ENCODE measurements at regions not wholly inside any gene's neighbourhood (a gene's known extent, or its start where the extent isn't known, plus 50 kb on each side); places are given as distances from the start of the nearest gene placed in this dataset.

DNA sequence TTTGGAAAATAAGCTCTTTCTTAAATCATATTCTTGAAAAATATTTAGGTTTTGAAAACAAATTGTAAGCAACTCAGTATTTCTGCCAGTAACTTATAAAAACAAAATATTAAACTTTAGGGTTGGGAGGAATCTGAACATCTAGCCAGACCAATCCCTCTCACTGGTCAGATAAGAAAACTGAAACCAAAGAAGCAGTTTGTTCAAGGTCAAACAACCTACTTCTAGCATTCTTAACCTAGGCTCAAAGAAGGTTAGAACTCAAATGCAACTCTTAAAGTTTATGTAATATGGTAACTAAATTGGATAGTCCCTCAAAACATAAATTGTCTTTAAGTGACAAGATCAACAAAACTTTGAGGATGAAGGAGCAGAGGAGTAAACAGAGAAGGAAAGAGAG is 374.9 kb upstream of the TNC start:
- intact Hi-C loops (cut with DNase I): no loop called here

DNA sequence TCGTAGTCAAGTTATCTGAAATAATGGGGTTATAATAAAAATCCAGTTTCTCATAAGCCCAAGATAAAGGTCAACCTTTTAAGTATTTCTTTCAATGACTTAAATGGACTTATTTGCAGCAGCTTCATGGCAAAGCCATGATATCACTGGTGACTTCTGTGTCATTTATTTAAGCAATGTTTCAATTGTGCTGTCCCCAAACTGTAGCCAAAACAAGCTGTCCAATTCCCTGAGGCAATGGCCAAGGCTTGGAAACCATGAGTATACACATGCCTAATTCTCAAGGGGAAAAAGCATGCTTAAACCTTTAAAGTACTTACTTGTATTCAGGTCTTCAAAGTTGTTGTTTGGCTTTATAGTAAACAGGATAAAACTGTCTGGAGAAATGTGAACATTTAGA is 376.4 kb upstream of the TNC start:
- DNase-seq: no peak
- intact Hi-C loops (cut with DNase I): no loop called here

More for the DNA sequence above, 374.9 kb upstream of the TNC start:
- no peak for DNase-seq

DNA sequence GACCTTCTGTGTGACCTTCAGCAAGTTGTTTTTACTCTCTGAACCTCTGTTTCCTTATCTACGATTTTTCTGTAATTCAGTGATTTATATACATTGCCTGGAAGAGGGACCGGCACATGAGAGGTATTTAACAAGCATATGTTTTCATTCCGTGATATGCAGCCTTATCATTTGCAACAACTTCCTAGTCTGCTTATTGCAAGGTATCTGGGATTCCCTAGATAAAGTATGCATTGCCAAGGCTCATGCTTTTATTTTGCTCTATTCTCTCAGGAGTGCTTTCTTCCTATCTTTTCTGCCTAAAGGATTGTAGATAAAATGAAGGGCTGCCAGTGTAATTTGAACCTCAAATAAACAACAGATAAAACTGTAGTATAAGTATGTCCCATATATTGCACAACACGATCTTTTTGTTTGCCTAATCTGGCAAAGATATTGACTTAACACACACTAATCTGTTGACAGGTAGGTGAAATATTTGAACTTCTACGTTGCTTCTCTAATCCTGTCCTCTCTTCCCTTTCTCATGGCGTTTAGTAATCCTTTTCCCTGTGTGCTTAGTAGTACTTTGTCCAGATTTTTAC is 377.2 kb upstream of the TNC start:
- DNase-seq: no peak
- intact Hi-C loops (cut with DNase I): no loop called here

DNA sequence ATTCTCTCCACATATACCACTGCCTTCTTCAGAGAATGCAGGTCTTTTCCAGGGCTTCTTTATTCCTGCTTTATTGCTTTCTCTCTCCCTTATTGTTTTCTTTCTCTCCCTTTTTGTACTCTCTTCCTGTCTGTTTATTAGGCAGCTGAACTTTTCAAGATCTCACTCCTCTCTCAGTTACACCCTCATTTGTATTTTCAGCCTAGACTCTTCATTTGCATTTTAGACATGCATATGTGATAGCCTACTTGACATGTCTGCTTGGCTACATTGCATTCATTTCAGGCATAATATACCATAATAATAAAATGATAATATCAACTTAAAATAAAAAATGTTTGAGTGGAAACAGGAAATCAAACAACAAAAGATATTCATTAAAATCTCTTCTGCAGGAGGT is 377.9 kb upstream of the TNC start:
- DNase-seq: no peak
- intact Hi-C loops (cut with DNase I): no loop called here

DNA sequence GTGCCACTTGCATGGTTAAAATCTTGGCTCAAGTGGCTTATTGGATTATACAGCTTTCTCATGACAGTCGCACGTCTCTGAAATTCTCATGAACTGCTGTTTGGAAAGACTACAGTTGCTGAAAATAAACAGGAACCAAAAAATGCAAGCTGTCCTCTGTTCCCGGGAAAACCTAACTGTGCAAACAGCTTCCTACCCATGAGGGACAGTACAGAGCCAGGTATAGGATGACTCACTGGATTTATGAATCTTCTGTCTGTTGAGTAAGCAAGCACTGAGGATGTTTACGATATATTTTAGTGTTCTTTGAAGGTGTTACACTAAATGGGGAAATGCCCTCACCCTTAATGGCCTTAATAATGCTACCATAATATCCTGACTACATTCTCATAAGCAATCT is 380.3 kb upstream of the TNC start:
- DNase-seq: no peak

DNA sequence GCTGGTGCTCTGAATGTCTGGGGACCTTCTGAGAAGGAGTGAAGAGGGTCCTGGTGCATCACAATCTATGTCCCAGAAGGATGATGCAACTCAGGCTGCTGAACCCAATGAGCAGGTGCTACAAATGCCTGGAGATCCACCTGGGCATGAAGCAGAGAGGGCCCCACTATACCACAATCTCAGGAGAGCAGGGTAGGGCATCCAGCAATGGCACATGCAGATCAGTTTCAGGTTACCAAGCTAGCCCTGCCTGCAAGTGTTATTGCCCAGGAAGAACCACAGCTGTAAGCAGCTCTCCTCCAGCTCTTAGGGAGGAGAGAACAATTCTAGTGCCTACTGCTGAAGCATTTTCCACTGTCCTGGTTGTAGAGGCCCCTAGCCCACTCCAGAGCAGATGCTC is 389.2 kb upstream of the TNC start:
- intact Hi-C loops (cut with DNase I): no loop called here
- DNase-seq: no peak

More for the DNA sequence above, 380.3 kb upstream of the TNC start:
- intact Hi-C loops (cut with DNase I): no loop called here

DNA sequence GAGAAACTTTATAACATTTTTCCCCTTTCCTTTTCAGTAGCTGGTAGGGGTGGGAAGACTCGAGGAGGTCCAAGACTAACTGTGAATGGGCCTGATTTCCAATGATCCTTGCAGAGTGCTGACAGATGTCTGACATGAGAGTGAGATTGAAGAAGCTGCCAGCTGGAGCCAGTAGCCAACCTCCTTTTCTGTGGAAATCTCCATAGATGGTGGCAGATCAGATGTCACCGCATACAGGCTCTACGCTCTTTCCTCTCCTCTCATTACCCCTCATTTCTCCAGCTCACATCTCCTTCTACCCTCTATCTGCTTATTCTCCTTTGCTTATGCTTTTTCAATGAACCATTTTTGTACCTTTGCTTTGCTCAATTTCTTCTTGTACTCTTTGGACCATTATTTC is 395.2 kb upstream of the TNC start:
- intact Hi-C loops (cut with DNase I): no loop called here
- DNase-seq: peak in 1 of 42 donors; percentile 3

DNA sequence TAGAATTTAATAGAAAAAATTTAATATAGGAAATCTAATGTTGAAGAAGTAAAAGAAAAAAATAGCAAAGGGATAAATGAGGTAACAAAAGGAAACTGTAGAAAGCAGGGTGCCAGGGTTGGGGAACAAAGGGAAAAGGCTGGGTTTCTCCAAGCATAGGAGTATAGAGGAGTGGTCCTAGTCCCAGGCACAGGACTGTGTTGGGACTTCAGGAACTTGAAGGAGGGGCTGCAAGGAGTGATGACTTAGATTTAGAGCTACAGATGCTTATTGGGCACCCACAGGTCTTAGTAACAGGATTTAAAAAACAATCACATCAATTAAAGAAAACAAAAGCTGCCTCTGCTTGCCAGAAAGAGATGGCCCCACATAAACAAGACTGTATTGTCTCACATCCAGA is 396.5 kb upstream of the TNC start:
- intact Hi-C loops (cut with DNase I): no loop called here
- no peak for DNase-seq

DNA sequence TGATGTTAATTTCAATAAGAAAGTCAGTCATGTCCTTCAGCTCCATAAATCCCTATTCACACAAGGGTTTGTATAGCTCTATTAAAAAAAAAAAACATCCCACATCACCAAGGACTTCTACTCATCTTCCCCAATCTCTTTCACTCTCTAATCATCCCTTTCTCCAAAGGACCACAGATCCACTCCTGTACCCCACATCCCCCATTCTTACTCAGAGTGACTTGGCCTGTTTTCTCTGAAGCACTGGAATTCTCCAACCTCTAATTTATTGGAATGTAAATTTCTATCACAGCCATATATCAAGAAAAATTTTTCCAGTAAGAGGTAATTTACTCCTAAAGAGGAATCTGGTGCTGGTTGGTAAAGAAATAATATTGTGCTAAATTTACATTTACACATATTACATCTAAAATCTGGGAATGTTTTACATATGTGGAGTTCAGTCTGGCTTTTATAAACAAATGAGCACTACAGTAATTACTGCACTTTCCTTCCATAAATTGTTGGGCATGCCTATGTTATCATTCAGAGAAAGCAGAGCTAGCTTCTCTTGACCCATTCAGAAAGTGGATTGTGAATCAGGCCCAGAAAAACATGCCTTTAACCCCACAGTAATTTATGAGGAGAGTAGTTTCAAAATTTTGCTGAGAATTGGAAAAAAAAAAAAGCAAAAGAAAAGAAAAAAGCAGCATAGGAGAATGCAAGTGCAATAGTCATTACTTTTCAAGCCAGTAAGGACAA is 399.5 kb upstream of the TNC start:
- DNase-seq: no peak
- intact Hi-C loops (cut with DNase I): no loop called here

DNA sequence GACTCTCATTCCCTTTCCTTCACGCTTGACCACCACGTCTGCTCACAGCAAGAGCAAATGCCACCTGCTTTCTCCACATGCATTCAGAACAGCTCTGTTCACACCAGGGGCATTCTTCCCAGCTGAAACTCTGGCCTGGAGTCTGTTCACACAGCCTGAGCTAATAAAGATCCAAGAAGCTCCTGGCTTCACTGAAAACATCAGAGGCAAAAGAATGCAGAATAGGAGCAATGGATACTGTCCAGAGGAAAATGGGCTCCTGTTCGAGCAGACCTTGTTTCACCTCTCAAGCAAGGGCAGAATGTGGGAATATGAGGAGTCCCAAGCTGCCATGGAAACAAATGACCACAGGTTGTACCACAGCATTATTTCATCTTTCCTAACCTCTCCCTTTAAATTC is 402.7 kb upstream of the TNC start:
- DNase-seq: peak in 6 of 42 donors; percentile 3 to 30 (median 16)
- intact Hi-C loops (cut with DNase I): no loop called here

DNA sequence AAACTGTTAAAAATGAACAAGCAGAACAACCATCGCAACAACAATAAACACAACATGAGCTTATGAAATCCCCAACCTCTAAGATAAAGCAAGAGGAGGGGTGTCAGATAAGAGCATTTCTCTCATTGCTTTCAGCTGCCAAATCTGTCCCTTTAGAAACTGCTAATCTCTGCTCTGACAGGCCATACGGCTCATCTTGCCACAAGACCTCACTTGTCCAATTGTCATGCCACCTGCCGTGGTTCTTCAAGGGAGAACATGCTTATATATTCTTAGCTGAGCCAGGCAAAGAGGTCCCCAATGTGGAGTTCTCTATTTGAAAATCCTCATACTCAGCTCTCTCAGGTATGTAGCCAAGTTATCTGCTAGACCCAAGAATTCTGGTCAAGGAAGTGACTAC is 405.0 kb upstream of the TNC start:
- intact Hi-C loops (cut with DNase I): no loop called here
- no peak for DNase-seq

DNA sequence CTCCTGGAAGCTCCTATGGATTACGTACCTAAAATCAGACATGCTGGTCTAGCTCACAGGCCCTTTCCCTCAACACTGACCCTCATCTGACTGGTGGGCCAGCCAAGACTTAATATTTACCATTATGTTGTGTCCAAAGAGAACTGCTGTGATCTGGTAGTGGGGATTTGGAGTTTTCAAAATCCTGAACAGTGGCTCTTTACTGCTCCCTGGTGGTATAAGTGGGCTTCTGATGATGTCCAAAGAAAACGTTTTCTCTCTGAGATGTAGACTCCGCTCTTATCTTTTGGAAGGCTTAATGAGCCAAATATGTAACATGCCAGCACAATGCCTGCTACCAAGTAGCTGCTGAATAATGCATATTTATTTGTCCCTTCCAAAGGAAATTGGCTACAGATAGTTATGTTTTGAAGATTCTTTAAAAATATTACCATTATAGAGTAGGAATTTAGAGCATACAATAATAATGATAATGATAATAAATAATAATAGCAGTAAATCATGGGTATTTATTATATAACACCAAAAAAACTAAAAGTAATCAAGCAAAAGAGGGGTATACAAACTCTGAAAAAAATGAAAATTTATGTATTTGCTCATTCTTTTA is 406.6 kb upstream of the TNC start:
- intact Hi-C loops (cut with DNase I): no loop called here
- peak in 18 of 42 donors; percentile 15 to 78 (median 43) for DNase-seq

DNA sequence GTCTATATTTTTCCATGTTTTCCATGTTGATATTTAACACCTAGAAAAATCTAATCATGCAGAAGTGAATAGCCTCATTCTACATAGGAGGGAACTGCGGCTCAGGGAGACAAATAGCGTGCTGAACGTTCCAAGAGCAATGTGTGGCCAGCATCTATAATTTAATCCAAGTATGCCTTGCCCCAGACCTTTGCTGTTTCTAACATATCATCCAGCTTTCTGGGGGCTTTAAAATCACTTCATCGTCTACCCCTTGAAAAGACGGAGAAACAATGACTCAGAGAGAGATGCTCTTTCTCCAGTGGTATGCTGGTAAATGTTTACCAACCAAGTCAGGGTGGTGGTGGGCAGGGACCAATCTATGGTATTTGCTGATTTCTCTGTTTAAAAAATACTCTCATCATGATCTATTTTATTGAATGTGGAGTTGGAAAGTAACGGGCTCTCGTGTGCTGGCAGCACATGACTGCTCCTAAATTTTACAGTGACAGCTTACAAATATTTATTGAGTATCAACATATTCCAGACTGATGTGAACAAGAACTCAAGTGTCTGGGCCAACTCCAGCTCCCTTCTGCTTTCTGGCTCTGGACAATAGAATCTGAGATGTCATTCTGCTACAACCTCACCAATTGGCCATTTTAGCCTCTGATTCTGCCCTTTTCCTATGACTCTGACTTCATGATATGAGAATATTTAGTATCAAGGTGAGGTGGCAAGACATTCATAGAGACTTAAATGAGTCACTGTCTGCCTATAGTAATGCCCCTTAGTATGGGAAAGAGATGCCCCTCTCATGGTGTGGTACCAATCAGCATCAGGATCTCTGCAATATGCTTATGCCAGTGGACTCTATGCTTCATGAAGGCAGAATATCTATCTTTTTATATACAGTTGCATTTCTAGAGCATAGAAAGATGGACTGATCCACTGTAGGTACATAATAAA is 407.4 kb upstream of the TNC start:
- DNase-seq: no peak

DNA sequence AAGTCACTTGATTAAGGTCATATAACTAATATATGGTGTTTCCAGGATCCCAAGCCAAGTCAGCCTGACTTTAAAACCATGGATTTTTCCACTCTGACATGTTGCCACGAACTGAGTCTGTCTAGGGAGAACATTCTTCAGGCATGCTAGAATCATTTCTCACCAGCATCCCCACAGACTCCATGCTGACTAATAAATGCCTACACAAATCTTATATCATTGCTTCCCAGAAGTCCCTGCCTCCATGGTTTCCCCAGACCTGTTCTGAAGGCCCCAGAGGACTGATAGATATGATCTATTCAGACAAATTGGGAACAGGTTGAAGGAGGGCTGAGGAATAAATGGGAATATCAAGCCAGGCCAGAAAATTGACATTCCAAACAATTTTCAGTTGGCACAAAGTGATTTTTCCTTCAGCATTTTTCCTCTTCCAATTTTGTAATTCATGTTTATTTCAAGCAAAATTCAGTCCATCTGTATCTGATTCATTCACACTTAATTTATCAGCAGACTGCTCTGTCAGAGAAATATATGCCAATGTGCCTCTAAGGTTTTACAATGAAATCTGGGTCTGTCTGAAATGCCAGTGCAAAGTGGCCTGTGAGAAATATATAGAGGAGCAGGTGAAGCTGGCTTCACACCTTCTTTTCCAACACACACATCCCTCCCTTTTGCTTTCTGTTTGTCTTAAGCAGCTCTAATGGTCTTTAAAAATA is 413.6 kb upstream of the TNC start:
- DNase-seq: no peak
- intact Hi-C loops (cut with DNase I): no loop called here

More for the DNA sequence above, 407.4 kb upstream of the TNC start:
- intact Hi-C loops (cut with DNase I): no loop called here

DNA sequence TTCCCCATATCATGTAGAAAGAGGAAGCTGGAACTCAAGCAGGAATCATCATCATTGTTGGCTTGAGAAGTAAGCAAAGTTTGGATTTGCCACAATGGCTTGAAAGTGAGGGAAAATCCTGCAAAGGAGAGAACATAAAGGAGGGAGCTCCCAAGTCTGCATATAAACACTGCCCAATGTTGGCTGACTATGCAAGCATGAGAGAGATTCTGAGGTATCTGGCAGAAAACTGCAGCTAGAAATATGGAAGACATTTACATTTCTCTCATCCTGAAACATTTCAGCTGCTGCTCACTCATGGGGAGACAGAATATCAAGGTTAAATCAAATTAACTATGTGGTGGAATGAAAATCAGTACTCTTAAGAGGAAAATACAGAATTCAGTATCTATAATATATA is 415.6 kb upstream of the TNC start:
- DNase-seq: no peak
- intact Hi-C loops (cut with DNase I): no loop called here

DNA sequence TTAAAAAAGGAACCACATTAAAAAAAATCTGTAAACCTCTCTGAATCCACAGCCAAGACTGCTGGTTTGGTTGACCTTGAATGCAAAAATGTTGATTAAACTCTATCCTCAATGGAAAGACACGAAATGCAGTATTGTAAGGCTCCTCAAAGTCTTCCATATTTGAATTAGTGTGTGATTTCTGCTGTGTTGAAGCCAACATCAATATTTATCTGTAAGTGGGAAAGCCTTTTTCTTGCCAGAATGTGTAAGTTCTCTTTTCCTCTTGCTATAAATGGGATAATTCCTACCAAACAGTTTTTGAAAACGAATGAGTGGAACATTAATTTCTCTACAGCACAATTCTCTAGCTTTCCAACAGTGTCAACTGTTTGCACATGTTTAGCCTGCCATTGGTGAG is 422.1 kb upstream of the TNC start:
- DNase-seq: no peak
- intact Hi-C loops (cut with DNase I): no loop called here

DNA sequence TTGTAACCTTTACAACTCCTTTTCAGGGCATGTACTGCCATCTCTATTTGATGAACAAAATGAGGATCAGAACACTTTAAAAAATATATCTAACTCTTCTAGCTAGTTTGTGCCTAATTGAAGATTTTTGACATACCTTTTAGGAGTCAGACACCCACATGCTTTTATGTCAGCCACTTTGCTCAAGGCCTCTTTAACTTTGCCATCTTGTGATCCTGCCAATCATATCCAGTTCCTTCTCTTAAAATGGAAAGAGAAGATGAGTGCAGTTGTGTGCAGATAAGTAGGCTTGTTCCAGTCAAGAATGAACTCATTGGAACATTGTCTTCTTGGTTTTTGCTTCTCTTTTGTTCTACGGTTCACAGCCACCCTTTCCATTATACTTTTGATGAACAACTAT is 425.6 kb upstream of the TNC start:
- intact Hi-C loops (cut with DNase I): no loop called here
- peak in 9 of 42 donors; percentile 3 to 53 (median 19) for DNase-seq

DNA sequence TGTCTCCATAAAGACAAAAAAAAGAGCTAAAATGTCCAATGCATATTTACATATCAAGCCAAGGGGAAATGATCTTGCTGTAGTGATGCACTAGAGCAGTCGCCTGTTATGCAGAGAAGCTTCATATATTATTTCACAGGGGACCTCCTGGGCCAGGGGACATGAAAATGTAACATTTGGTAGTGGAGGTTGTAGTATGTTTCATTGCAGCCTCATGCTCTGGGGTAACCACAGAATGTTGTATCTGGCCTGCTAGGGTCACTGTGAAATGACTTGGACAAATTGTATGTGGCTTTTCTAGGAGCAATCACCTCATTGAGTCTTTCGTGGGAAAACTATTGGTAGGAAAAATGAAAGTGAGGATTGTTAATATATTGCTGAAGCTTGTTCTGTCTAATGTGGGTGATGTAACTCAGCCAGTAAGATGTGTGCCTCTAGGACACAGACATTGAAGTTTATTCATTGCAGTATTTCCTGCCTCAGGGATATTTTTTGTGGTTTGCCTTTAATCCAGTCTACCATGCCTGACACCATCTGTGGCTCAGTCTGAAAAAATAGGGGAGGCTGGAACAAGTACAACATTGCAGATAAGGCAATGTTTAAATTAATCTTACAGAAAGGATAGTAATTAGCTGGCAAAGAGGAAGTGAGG is 430.8 kb upstream of the TNC start:
- intact Hi-C loops (cut with DNase I): no loop called here
- DNase-seq: no peak

DNA sequence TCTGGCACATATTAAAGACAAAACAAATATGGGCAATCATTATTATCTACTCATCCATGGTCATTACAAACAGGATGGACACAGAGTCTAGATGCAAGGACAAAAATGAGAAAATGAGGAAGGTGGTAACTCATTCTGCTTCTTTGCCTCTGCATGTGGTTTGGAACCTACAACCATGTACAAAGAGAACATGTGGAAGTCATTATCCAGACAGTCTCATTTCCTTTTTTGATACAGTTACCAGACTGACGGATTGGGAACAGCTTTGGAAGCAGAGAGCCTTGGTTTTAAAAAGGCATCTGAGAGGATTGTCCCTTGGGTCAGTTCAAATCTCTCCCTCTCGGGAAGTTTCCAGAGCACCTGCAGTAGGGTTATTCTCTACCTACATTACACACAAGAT is 433.4 kb upstream of the TNC start:
- DNase-seq: no peak
- intact Hi-C loops (cut with DNase I): no loop called here

Data from head of caudate nucleus (tissue), 42 donors.